C4-2B (cell line): ENCODE measurements at regions not wholly inside any gene's neighbourhood (a gene's known extent, or its start where the extent isn't known, plus 50 kb on each side); places are given as distances from the start of the nearest gene placed in this dataset.

Experiments used
- CTCF ChIP-seq: fragments of 450-650 bp; conservative IDR thresholded peaks from 2 replicates; pipeline ENCODE4 v1.5.1; 2017; ENCODE audit warnings: mild to moderate bottlenecking
- ZFX ChIP-seq: fragments of 450-650 bp; IDR thresholded peaks from 2 replicates; pipeline ENCODE4 v1.6.1; 2017

DNA sequence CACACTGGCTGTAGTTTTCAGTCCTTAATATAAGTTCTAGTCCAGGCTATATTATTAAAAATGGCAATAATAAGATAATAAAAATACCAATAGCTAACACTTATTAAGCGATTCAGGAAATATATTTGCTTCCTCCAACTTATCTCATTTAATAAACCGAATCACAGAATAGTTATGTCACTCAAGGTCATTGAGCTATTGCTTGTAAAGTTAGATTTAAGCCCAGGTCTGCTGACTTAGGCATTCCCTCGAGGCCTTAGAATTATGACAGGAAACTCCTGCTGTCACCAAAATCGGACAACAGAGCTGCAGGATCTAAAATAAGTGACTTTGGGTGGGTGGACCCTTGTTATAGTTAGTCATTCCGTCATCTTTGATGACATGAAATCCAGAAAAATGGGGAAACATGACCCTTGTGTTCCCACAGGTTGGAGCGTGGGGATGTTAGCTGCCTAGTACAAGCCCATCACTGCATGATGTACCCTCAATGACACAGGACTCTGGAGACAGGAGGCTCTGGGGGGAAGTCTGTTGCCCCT lies 181.3 kb upstream of the PHYHIPL start:
- TF ChIP-seq CTCF (no peak), ZFX (no peak)
